Gastrocnemius medialis (tissue), 4 donors: ENCODE measurements at regions not wholly inside any gene's neighbourhood (a gene's known extent, or its start where the extent isn't known, plus 50 kb on each side); places are given as distances from the start of the nearest gene placed in this dataset.

ENCODE experiments used
- CTCF ChIP-seq, 5 experiments: fragments of 450-650 bp in 3 of 5; fragments of 200-600 bp in 2 of 5; sonication (generic) in 2 of 5; IDR thresholded peaks in 4 of 5; conservative IDR thresholded peaks in 1 of 5; 1 replicate in 4 of 5; 2 replicates in 1 of 5; pipeline ENCODE4 v1.5.1; 2016 to 2019; ENCODE audit warnings: antibody characterized with exemption in 5 of 5, mild to moderate bottlenecking in 3 of 5, moderate library complexity in 3 of 5
- POLR2A ChIP-seq, 2 donors: fragments of 450-650 bp; IDR thresholded peaks; one replicate each; pipeline ENCODE4 v1.6.1; 2017; ENCODE audit warnings: antibody characterized with exemption in 2 of 2, mild to moderate bottlenecking in 2 of 2, moderate library complexity in 2 of 2

- TF ChIP-seq CTCF (IDR thresholded peaks at IDR 0.05 in 4 of 5, conservative IDR thresholded peaks at IDR 0.05 in 1 of 5), result no peak
- TF ChIP-seq POLR2A (IDR thresholded peaks at IDR 0.05), result no peak
Observed at GRCh38 chr7:157472311-157473050, 135.7 kb downstream of the DNAJB6 start.
